ENCODE measurements at regions not wholly inside any gene's neighbourhood (a gene's known extent, or its start where the extent isn't known, plus 50 kb on each side); places are given as distances from the start of the nearest gene placed in this dataset.
"Not testable (repeated sequence)": the region's sequence is repeated elsewhere in the genome, so short reads cannot be mapped to it uniquely, and the experiment has no call there.

DNA sequence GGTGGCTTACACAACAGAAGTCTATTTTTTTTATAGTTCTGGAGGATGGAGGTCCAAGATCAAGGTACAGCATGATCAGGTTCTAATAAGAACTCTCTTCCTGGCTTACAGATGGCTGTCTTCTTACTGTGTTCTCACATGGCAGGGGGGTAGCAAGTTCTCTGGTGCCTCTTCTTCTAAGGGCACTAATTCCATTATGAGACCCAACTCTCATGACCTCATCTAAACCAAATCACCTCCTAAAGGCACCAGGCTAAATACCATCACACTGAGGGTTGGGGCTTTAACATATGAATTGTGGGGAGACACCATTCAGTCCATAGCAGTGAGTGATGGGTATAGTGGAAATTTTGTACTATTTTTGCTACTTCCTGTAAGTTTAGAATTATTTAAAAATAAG lies 75.2 kb upstream of the SLC4A7 start:
- no peaks in the 10 kb centered on the region for H3K36me3 Mint-ChIP-seq
- no peaks in the 10 kb centered on the region for H3K4me1 Mint-ChIP-seq
- no peak overlapping the region for H3K4me3 Mint-ChIP-seq
- no peak overlapping the region for H3K27ac Mint-ChIP-seq
- H3K27me3 Mint-ChIP-seq: no peaks in the 10 kb centered on the region
- no peaks in the 10 kb centered on the region for H3K9me3 Mint-ChIP-seq

DNA sequence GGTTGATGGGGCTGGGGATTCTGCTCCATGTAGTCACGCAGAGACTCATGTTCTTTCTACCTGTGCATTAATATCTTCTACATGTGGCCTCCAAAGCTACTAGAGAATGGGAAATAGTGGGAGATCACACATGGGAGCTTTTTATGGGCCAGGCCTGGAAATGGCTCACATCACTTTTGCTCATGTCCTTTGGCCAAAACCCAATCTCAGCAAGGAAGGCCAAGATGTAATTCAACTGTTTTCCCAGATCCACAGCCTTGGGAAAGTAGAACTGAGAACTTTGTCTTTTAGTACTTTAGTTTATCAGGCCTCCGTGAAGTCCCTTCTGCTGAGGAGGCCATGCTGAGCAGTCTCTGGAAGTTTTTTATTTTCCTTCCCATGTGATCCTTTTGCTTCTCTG lies 73.2 kb upstream of the SLC4A7 start:
- H3K4me3 Mint-ChIP-seq: no peak overlapping the region
- no peak overlapping the region for H3K27ac Mint-ChIP-seq
- no peaks in the 10 kb centered on the region for H3K4me1 Mint-ChIP-seq

DNA sequence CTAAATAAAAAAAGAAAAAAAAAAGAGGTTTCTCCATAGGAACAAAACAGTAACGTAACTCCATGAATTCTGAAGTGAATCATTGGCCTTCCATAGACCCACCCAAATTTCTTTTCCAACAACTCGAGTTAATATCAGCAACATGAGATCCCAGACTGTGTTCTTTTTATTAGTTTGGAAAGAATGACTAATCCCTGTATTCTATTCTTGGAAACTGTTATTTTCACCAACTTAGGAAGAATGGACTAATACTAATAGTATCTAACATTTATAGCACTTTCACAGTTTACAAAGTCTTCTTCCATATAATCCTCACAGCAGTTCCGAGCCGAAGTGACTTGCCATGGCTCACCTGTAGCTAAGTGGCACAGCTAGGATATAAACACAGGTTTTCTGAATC lies 72.7 kb upstream of the SLC4A7 start:
- H3K27me3 Mint-ChIP-seq: no peaks in the 10 kb centered on the region
- H3K4me1 Mint-ChIP-seq: no peaks in the 10 kb centered on the region
- no peak overlapping the region for H3K4me3 Mint-ChIP-seq
- no peaks in the 10 kb centered on the region for H3K9me3 Mint-ChIP-seq
- no peak overlapping the region for H3K27ac Mint-ChIP-seq
- H3K36me3 Mint-ChIP-seq: no peaks in the 10 kb centered on the region

More for the DNA sequence above, 73.2 kb upstream of the SLC4A7 start:
- H3K36me3 Mint-ChIP-seq: no peaks in the 10 kb centered on the region
- H3K27me3 Mint-ChIP-seq: no peaks in the 10 kb centered on the region
- no peaks in the 10 kb centered on the region for H3K9me3 Mint-ChIP-seq

DNA sequence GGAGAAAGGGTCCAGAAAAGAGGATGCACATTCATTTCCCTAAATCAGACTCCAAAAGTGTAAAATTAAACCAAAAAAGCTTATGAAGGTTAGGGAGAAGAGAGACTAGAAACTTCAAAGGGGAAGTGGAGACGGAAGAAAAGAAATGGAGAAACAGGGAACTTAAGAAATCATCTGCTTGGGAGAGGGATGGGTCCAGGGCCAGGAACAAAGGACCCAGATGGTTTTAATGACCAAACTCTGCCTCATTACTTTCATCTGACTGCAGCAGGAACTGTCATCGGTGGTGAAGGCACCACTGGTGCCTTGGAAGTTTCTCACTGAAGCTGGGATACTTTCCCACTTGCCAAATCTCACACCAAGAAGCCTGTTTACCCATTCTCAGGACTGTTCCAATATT lies 70.5 kb upstream of the SLC4A7 start:
- no peaks in the 10 kb centered on the region for H3K36me3 Mint-ChIP-seq
- no peaks in the 10 kb centered on the region for H3K4me1 Mint-ChIP-seq
- no peaks in the 10 kb centered on the region for H3K9me3 Mint-ChIP-seq
- no peaks in the 10 kb centered on the region for H3K27me3 Mint-ChIP-seq
- H3K4me3 Mint-ChIP-seq: no peak overlapping the region
- no peak overlapping the region for H3K27ac Mint-ChIP-seq

DNA sequence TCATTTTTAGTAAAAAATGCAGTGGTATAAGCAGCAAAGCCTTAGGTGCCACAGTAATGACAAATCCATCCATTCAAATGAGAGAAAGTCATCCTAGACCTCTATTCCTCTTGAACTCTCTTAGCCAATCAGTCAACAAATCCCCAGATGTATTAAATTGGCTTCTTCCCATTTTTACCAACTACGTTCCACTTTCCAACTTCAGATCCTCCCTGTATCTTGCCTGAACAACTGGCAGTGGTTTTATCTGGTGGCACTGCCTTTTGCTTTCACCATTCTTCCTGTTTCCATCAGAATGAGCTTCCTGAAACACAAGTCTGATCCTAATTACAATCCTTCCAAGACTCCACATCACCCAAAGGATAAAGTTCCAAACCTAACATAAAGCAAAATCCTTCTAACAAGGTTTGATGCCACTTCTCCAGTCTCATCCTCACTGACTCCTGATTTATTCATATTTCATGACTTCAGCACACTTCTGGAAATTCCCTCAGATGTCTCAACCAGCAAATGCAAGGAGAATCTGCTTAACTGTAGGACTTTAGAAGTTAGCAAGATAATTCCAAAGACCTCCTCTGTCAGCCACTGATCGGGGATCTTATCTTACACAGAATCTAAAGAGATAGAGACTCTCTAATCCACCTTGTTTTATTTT lies 69.8 kb upstream of the SLC4A7 start:
- no peaks in the 10 kb centered on the region for H3K36me3 Mint-ChIP-seq
- H3K27ac Mint-ChIP-seq: no peak overlapping the region
- H3K4me1 Mint-ChIP-seq: no peaks in the 10 kb centered on the region
- no peaks in the 10 kb centered on the region for H3K9me3 Mint-ChIP-seq
- no peak overlapping the region for H3K4me3 Mint-ChIP-seq
- no peaks in the 10 kb centered on the region for H3K27me3 Mint-ChIP-seq

DNA sequence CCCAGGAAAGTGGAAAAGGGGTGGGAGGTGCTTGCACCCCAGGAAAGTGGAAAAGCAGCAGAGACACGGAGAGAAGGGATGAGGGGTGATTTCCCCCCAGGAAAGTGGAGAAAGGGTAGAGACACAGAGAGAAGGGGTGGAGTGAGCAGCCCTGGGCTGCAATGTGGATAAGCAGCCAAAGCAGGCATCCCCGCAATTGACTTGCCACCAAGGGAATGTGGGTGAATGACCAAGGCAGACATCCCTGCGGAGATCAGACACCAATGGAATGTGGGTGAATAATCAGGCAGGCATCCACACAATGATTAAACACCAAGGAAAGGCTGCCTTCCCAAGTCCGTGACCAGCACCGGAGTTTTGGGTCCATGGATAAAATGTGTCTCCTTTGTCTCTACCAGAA lies 68.5 kb upstream of the SLC4A7 start:
- H3K4me3 Mint-ChIP-seq, H3K4me1 Mint-ChIP-seq, H3K27me3 Mint-ChIP-seq, H3K36me3 Mint-ChIP-seq, H3K9me3 Mint-ChIP-seq, H3K27ac Mint-ChIP-seq: not testable (repeated sequence)

DNA sequence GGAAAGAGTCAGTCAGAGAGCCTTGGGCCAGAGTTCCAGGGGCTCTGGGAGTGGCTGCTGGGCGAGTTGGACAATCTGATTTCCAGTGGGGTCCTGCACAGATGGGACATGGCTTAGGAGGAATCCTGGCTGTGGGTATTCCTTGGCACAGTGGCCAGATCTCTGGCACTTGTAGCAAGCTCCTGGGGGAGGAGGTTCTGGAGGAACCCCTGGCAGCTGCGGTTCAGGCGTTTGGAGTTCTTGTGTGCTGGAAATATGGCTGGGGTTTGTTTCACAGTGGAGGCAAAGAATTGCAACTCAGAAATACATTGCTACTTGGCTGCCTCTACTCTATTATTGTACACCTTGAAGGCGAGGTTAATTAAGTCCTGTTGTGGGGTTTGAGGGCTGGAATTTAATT lies 67.2 kb upstream of the SLC4A7 start:
- H3K9me3 Mint-ChIP-seq, H3K4me1 Mint-ChIP-seq, H3K4me3 Mint-ChIP-seq, H3K27me3 Mint-ChIP-seq, H3K27ac Mint-ChIP-seq, H3K36me3 Mint-ChIP-seq: not testable (repeated sequence)

DNA sequence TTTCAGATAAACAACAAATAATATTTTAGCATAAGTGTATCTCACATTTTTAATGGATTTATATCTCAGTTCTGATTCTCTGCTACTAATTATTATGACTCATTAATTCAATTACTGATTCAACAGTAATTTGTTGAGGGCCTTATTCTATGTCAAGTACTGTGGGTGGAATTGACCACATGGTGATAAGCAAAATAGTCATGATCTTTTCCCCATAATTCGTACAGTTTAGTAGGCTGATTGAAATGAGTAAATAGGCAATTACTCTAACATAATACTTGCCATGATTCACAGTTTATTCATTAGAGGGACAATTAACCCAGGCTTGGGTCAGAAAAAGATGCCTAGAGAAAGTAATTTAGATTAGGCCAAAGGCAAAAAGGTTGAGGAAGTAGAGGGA lies 60.9 kb upstream of the SLC4A7 start:
- no peaks in the 10 kb centered on the region for H3K9me3 Mint-ChIP-seq
- H3K27me3 Mint-ChIP-seq: peaks cover 1% of the 10 kb centered on the region
- H3K36me3 Mint-ChIP-seq: no peaks in the 10 kb centered on the region
- H3K4me1 Mint-ChIP-seq: peaks cover 3% of the 10 kb centered on the region
- H3K4me3 Mint-ChIP-seq: no peak overlapping the region
- H3K27ac Mint-ChIP-seq: peak overlapping the region; percentile 30

DNA sequence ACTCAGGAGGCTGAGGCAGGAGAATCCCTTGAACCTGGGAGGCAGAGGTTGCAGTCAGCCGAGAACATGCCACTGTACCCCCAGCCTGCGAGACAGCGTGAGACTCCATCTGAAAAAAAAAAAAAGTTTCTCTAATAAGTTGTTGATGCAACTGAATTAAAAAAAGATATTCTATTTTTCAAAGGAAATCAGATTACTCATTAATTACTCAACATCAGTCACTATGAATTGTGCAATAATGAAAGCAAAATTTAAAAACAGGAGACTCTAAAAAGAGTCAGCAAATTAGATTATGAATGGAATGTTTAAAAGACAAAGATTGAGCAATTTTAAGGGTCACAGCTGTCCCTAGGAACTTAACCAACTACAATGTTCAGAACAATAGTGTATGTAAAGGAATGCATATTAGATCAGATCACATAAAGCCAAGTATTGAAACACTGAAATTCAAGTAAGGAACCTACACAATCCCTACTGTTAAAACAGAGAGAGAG lies 60.2 kb upstream of the SLC4A7 start:
- H3K4me3 Mint-ChIP-seq: no peak overlapping the region
- H3K36me3 Mint-ChIP-seq: no peaks in the 10 kb centered on the region
- peak overlapping the region; percentile 13 for H3K27ac Mint-ChIP-seq
- peaks cover 1% of the 10 kb centered on the region for H3K27me3 Mint-ChIP-seq
- peaks cover 3% of the 10 kb centered on the region for H3K4me1 Mint-ChIP-seq
- no peaks in the 10 kb centered on the region for H3K9me3 Mint-ChIP-seq

DNA sequence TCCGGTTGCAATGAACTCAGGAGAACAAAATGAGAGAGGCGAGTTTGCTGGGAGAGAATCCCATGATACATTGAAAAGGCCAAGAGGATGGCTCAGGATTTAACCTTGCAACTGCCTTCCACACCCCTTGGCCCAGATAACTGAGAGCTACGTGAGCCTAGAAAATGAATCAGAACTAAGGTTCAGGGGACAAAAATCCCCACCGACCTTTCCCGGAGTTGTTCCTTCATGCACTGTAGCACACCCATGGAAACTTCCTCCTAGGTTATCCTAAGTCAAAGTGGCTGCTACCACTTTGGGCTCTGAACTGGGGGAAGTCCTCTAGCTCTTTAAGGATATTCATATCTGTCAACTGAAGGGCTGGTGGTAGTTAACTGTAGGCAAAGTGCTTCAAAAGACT lies 58.3 kb upstream of the SLC4A7 start:
- H3K9me3 Mint-ChIP-seq: no peaks in the 10 kb centered on the region
- H3K4me1 Mint-ChIP-seq: peaks cover 3% of the 10 kb centered on the region
- H3K27ac Mint-ChIP-seq: no peak overlapping the region
- H3K36me3 Mint-ChIP-seq: no peaks in the 10 kb centered on the region
- H3K27me3 Mint-ChIP-seq: peaks cover 1% of the 10 kb centered on the region
- H3K4me3 Mint-ChIP-seq: no peak overlapping the region

DNA sequence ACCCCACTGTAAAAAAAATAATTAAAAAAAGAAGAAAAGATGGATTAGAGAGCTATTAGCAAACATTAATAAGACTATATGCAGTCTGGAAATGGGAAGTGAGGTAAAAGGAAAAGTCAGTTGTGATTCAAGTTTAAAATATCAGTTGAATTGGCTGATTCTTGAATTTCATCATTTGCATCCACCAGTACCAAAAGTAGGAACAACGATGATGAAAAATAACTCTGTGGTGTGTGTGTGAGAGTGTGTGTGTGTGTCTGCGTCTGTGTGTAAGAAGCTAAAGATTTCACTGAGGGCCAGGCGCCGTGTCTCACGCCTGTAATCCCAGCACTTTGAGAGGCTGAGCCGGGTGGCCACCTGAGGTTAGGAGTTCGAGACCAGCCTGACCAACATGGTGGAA lies 56.0 kb upstream of the SLC4A7 start:
- no peak overlapping the region for H3K4me3 Mint-ChIP-seq
- no peaks in the 10 kb centered on the region for H3K36me3 Mint-ChIP-seq
- H3K27ac Mint-ChIP-seq: no peak overlapping the region
- peaks cover 3% of the 10 kb centered on the region for H3K4me1 Mint-ChIP-seq
- H3K27me3 Mint-ChIP-seq: no peaks in the 10 kb centered on the region
- no peaks in the 10 kb centered on the region for H3K9me3 Mint-ChIP-seq

DNA sequence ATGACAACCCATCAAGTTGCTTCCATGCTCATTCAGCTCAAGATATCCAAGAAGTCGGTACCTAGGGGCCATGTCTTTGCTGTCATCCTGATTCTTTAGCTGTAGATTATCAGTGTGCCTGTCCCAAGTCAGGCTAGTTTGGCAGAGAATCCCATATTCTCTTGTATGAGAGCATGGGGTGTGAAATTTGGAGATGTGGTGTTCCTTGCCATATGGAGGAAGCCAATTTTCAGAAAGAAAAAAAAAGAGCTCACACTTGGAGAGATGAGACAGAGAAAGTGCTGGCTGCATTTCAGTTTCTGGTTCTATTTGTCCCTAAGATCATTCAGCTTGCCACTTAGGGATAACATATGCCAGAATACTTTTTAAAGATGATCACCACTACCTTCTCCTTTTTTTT lies 52.3 kb upstream of the SLC4A7 start:
- H3K9me3 Mint-ChIP-seq: no peaks in the 10 kb centered on the region
- peaks cover 11% of the 10 kb centered on the region for H3K4me1 Mint-ChIP-seq
- H3K36me3 Mint-ChIP-seq: no peaks in the 10 kb centered on the region
- no peak overlapping the region for H3K27ac Mint-ChIP-seq
- H3K4me3 Mint-ChIP-seq: no peak overlapping the region
- no peaks in the 10 kb centered on the region for H3K27me3 Mint-ChIP-seq

DNA sequence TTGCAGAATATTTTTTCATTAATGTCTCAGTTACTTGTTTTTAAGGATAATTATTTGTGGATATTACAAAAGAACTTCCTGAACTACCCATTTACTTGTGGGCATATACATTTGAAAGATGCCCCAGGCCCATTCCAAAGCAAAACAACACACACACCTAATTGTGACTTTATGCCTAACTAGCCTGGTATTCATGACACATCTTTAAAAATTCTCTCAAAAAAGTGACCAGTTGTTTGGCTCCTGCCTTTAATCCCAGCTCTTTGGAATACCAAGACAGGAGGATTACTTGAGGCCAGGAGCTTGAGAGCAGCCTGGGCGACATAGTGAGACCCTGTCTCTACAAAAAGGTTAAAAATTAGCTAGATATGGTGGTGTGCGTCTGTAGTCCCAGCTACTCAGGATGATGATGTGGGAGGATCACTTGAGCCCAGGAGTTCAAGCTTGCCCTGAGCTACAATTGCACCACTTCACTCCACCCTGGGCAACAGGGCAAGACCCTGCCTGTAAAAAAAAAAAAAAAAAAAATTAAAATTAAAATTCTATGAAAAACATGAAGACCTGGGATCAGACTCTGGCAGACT lies 51.7 kb upstream of the SLC4A7 start:
- H3K9me3 Mint-ChIP-seq: no peaks in the 10 kb centered on the region
- H3K27me3 Mint-ChIP-seq: no peaks in the 10 kb centered on the region
- peaks cover 11% of the 10 kb centered on the region for H3K4me1 Mint-ChIP-seq
- H3K4me3 Mint-ChIP-seq: no peak overlapping the region
- H3K27ac Mint-ChIP-seq: no peak overlapping the region
- no peaks in the 10 kb centered on the region for H3K36me3 Mint-ChIP-seq

DNA sequence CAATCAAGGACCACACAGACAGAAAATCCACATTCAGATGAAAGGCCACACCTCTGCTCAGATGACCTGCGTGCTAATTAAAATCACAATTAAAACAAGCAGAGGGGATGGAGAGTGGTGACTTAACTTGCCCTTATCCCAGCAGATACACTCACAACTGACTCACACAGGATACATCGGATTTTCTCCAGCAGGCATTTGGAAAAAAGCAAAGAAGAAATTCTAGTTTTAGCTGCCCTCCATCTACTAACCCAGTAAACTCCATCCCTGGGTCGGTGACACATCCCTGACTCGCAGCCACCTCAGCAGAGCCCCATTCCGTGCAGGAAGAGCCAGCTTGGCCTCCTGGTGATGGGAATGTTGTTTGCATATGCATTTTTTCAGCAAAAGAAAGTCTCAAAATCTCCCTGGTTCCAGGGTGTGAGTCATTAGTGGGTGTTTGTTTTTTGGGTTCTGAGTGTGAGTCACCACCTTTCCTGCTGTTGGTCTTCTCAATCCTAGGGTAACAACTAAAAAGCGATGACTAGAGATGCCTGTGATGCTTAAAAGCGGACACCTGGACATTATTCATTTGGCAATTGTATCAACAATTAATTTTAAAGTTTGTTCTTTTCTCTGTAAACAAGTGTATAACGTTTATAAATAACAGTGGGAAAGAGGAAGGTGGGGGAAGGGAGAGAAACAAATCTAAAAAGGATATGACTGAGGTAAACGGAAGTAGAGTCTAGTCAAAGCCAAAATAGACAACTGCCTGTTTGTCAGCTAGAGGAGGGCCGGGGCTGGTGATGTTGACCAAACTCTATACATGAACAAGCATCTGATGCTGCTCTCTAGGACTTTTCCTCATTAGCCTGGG lies 49.8 kb upstream of the SLC4A7 start:
- Mint-ChIP-seq H3K4me1 (peaks cover 11% of the 10 kb centered on the region), H3K9me3 (no peaks in the 10 kb centered on the region), H3K4me3 (no peak overlapping the region)

More for the DNA sequence above, 49.8 kb upstream of the SLC4A7 start:
- H3K27me3 Mint-ChIP-seq: no peaks in the 10 kb centered on the region
- H3K27ac Mint-ChIP-seq: peak overlapping the region; percentile 44
- no peaks in the 10 kb centered on the region for H3K36me3 Mint-ChIP-seq

Measured in activated naive CD4-positive, alpha-beta T cell treated with anti-CD3 and anti-CD28 coated beads, Interleukin-2, amount 50 U/mL, for 24 hours (primary cell).